ENCODE measurements at regions not wholly inside any gene's neighbourhood (a gene's known extent, or its start where the extent isn't known, plus 50 kb on each side); places are given as distances from the start of the nearest gene placed in this dataset.
A peak's percentile ranks its signal among the peaks of the same experiment; 100 is the strongest.

GRCh38 chr11:71120471-71120896, 131.9 kb downstream of the SHANK2 start:
- DNase-seq = no peak

GRCh38 chr11:71119656-71120269, 132.6 kb downstream of the SHANK2 start:
- DNase-seq = no peak

- no peak for DNase-seq
These were observed 133.6 kb downstream of the SHANK2 start for GRCh38 chr11:71118671-71119250.

GRCh38 chr11:71117311-71117710, 135.1 kb downstream of the SHANK2 start:
- DNase-seq = no peak

GRCh38 chr11:71116693-71117040, 135.7 kb downstream of the SHANK2 start:
- DNase-seq = no peak

GRCh38 chr11:71115770-71116692, 136.3 kb downstream of the SHANK2 start:
- no peak for DNase-seq

- peak; percentile 34 for DNase-seq
These were observed 138.1 kb downstream of the SHANK2 start for GRCh38 chr11:71114124-71114851.

GRCh38 chr11:71112990-71113389, 139.4 kb downstream of the SHANK2 start:
- DNase-seq = no peak

GRCh38 chr11:71112454-71112853, 139.9 kb downstream of the SHANK2 start:
- no peak for DNase-seq

GRCh38 chr11:71109586-71109985, 142.8 kb downstream of the SHANK2 start:
- no peak for DNase-seq

- no peak for DNase-seq
These were observed 143.2 kb downstream of the SHANK2 start for GRCh38 chr11:71109186-71109585.

GRCh38 chr11:71108013-71108865, 144.1 kb downstream of the SHANK2 start:
- no peak for DNase-seq

- no peak for DNase-seq
These were observed 145.7 kb downstream of the SHANK2 start for GRCh38 chr11:71106671-71107070.

- DNase-seq = no peak
These were observed 149.1 kb downstream of the SHANK2 start for GRCh38 chr11:71103266-71103665.

- DNase-seq = no peak
These were observed 150.0 kb downstream of the SHANK2 start for GRCh38 chr11:71102251-71102995.

GRCh38 chr11:71101606-71102005, 150.8 kb downstream of the SHANK2 start:
- no peak for DNase-seq

GRCh38 chr11:71101046-71101445, 151.3 kb downstream of the SHANK2 start:
- DNase-seq = no peak

GRCh38 chr11:71098776-71099175, 153.6 kb downstream of the SHANK2 start:
- DNase-seq = no peak

- no peak for DNase-seq
These were observed 154.7 kb downstream of the SHANK2 start for GRCh38 chr11:71097506-71098240.

- DNase-seq = no peak
These were observed 155.5 kb downstream of the SHANK2 start for GRCh38 chr11:71096751-71097388.

Data from activated CD4-positive, alpha-beta T cell treated with anti-CD3 and anti-CD28 coated beads, Interleukin-2, amount 50 U/mL, for 16 hours (primary cell).